NOMO-1 (cell line): ENCODE measurements at regions not wholly inside any gene's neighbourhood (a gene's known extent, or its start where the extent isn't known, plus 50 kb on each side); places are given as distances from the start of the nearest gene placed in this dataset.
"Not testable (repeated sequence)": the region's sequence is repeated elsewhere in the genome, so short reads cannot be mapped to it uniquely, and the experiment has no call there.

ENCODE experiments used
- DNase-seq, 2 experiments: peaks; one replicate each; lab custom pipeline; 2025; ENCODE audit not compliant: unreplicated experiment in 2 of 2; lab: John Stamatoyannopoulos, UW

- no peak for DNase-seq
These were observed 659.4 kb downstream of the RFPL4B start for GRCh38 chr6:113006494-113006893.

GRCh38 chr6:113009682-113010081 is 662.6 kb downstream of the RFPL4B start:
- no peak for DNase-seq

- DNase-seq, result no peak
These were observed 663.3 kb downstream of the RFPL4B start for GRCh38 chr6:113010196-113010989.

- no peak for DNase-seq
These were observed 664.3 kb downstream of the RFPL4B start for GRCh38 chr6:113011389-113011788.

- DNase-seq, result no peak
These were observed 664.7 kb downstream of the RFPL4B start for GRCh38 chr6:113011801-113012200.

GRCh38 chr6:113015249-113015648 is 668.1 kb downstream of the RFPL4B start:
- no peak for DNase-seq

- no peak for DNase-seq
These were observed 670.2 kb downstream of the RFPL4B start for GRCh38 chr6:113017353-113017752.

- no peak for DNase-seq
These were observed 671.4 kb downstream of the RFPL4B start for GRCh38 chr6:113018351-113019151.

GRCh38 chr6:113019176-113019575 is 672.0 kb downstream of the RFPL4B start:
- DNase-seq, result no peak

GRCh38 chr6:113027780-113028179 is 680.6 kb downstream of the RFPL4B start:
- DNase-seq, result no peak

- DNase-seq, result not testable (repeated sequence)
These were observed 682.0 kb downstream of the RFPL4B start for GRCh38 chr6:113029161-113029560.

- no peak for DNase-seq
These were observed 684.6 kb downstream of the RFPL4B start for GRCh38 chr6:113031591-113032238.

- DNase-seq, result no peak
These were observed 691.9 kb downstream of the RFPL4B start for GRCh38 chr6:113039005-113039404.

GRCh38 chr6:113047148-113047547 is 700.0 kb downstream of the RFPL4B start:
- no peak for DNase-seq

GRCh38 chr6:113047932-113048331 is 700.8 kb downstream of the RFPL4B start:
- no peak for DNase-seq

GRCh38 chr6:113048741-113049140 is 701.6 kb downstream of the RFPL4B start:
- no peak for DNase-seq

GRCh38 chr6:113049190-113049589 is 702.1 kb downstream of the RFPL4B start:
- DNase-seq, result no peak

- DNase-seq, result no peak
These were observed 703.1 kb downstream of the RFPL4B start for GRCh38 chr6:113050010-113050858.

GRCh38 chr6:113050979-113051378 is 703.8 kb downstream of the RFPL4B start:
- no peak for DNase-seq

GRCh38 chr6:113052506-113052905 is 705.4 kb downstream of the RFPL4B start:
- DNase-seq, result no peak

- no peak for DNase-seq
These were observed 707.9 kb downstream of the RFPL4B start for GRCh38 chr6:113055061-113055460.
